ENCODE measurements at regions not wholly inside any gene's neighbourhood (a gene's known extent, or its start where the extent isn't known, plus 50 kb on each side); places are given as distances from the start of the nearest gene placed in this dataset.

DNA sequence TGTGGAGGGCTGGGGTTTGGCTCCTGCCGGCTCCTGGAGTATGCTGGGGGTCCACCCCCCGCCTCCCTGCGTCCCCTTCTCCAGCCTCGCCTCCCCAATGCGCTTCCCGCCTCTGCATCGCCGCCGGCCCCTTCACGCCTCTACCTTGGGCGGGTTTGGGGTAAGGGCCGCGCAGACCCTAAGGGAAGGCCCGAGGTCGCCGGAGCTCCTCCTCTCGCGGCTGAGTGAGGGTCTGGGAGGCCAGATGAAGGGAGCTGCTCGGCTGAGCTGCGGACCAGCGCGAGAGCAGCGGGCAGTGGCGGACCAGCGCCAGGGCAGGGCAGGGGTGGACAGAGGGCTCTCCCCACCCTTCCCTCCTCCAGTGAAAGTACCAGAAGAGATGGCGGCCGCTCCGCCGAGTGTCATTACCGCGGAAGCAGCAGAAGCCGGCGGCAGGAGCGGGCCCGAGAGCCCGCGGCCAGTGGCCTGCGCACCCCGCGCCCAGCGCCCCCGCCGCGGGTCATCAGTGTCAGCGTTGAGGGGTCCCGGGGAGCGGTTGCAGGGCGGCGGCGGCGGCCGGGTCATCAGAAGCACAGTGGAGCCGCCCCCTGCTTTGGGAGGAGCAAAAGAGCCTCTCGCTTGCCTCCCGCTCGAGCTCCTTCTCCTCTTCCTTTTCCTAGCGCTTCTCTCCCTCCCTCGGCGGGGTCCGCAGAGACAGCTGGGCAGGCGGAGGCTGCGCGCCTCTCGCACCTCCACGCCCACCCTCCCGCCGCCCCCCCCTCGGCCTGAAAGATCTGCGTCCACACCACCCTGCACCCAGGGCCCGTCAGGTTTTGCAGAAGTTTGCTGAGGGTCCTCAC is 255.6 kb upstream of the CADM1 start:
- DNase-seq (ENCODE audit: low spot score): peak; percentile 73
- Histone ChIP-seq H3K9ac (no peak overlapping the region), H3K4me3 (peak overlapping the region; percentile 58), H3K36me3 (no peaks in the 10 kb centered on the region), H3K4me1 (peaks cover 17% of the 10 kb centered on the region), H4K20me1 (ENCODE audit: low read depth) (peaks cover 9% of the 10 kb centered on the region), H2AFZ (replicated peaks) (peak overlapping the region; percentile 78), H3K9me3 (ENCODE audit: low read depth) (no peaks in the 10 kb centered on the region), H3K4me2 (peak overlapping the region; percentile 99), H3K79me2 (ENCODE audit: low read depth) (no peaks in the 10 kb centered on the region), H3F3A (ENCODE audit: low read depth) (peaks cover 5% of the 10 kb centered on the region), H3K27ac (no peak overlapping the region), H3K27me3 (peaks cover 49% of the 10 kb centered on the region)
- Mint-ChIP-seq H3K36me3 (no peaks in the 10 kb centered on the region), H3K9me3 (no peaks in the 10 kb centered on the region), H3K27ac (no peak overlapping the region), H3K4me3 (peak overlapping the region; percentile 82), H3K27me3 (ENCODE audit: insufficient read depth, low read depth) (peaks cover 7% of the 10 kb centered on the region), H3K4me1 (peaks cover 22% of the 10 kb centered on the region)
- TF ChIP-seq EZH2 (IDR thresholded peaks at IDR 0.05) (no peak), CTCF (IDR thresholded peaks at IDR 0.05) (no peak), EZH2phosphoT487 (IDR thresholded peaks at IDR 0.05) (peak; percentile 61)

DNA sequence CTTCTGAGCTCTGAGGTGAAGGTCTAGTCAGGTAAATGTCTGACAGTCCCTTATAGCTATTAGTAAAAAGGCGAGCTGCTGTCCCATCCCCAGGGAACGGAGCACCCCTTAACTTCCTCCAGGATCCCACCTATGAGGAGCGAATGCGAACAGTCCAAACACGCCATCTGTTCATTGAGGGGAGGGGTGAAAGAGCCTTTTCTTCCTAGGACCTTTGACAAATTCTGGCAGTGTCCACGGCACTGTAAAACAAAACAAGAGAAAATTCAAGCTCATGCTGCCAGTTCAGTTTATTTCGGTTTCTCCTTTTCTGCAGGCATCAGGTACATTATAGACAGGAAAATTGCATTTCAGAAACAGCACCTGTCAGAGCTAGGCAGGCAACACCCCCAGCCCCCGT is 253.8 kb upstream of the CADM1 start:
- no peaks in the 10 kb centered on the region for H3K9me3 ChIP-seq (ENCODE audit: low read depth)
- no peak overlapping the region for H3K4me2 ChIP-seq
- H3K79me2 ChIP-seq (ENCODE audit: low read depth): no peaks in the 10 kb centered on the region
- no peak overlapping the region for H3K4me3 ChIP-seq
- Mint-ChIP-seq H3K4me3 (no peak overlapping the region), H3K9me3 (no peaks in the 10 kb centered on the region), H3K36me3 (no peaks in the 10 kb centered on the region), H3K27ac (no peak overlapping the region), H3K27me3 (ENCODE audit: insufficient read depth, low read depth) (peaks cover 7% of the 10 kb centered on the region), H3K4me1 (peaks cover 22% of the 10 kb centered on the region)
- H3F3A ChIP-seq (ENCODE audit: low read depth): peaks cover 5% of the 10 kb centered on the region
- no peaks in the 10 kb centered on the region for H3K36me3 ChIP-seq
- no peak overlapping the region for H3K9ac ChIP-seq
- peaks cover 65% of the 10 kb centered on the region for H3K27me3 ChIP-seq
- peaks cover 9% of the 10 kb centered on the region for H4K20me1 ChIP-seq (ENCODE audit: low read depth)
- no peak overlapping the region for H2AFZ ChIP-seq (replicated peaks)
- DNase-seq (ENCODE audit: low spot score): no peak
- peaks cover 13% of the 10 kb centered on the region for H3K4me1 ChIP-seq
- TF ChIP-seq EZH2phosphoT487 (IDR thresholded peaks at IDR 0.05) (no peak), CTCF (IDR thresholded peaks at IDR 0.05) (no peak)
- no peak overlapping the region for H3K27ac ChIP-seq

- peaks cover 24% of the 10 kb centered on the region for H3K27me3 Mint-ChIP-seq (ENCODE audit: insufficient read depth, low read depth)
- Histone ChIP-seq H3K9me3 (ENCODE audit: low read depth) (no peaks in the 10 kb centered on the region), H2AFZ (replicated peaks) (no peak overlapping the region), H3F3A (ENCODE audit: low read depth) (peaks cover 3% of the 10 kb centered on the region), H3K4me2 (peak overlapping the region; percentile 50), H3K27me3 (peaks cover 66% of the 10 kb centered on the region), H4K20me1 (ENCODE audit: low read depth) (no peaks in the 10 kb centered on the region), H3K79me2 (ENCODE audit: low read depth) (no peaks in the 10 kb centered on the region), H3K4me1 (peaks cover 29% of the 10 kb centered on the region), H3K9ac (no peak overlapping the region), H3K36me3 (no peaks in the 10 kb centered on the region), H3K4me3 (no peak overlapping the region), H3K27ac (no peak overlapping the region)
- peak; percentile 68 for DNase-seq (ENCODE audit: low spot score)
- no peaks in the 10 kb centered on the region for H3K36me3 Mint-ChIP-seq
- H3K4me3 Mint-ChIP-seq: no peak overlapping the region
- H3K4me1 Mint-ChIP-seq: peaks cover 26% of the 10 kb centered on the region
- peak; percentile 18 for TF ChIP-seq EZH2 (IDR thresholded peaks at IDR 0.05)
- no peak for TF ChIP-seq CTCF (IDR thresholded peaks at IDR 0.05)
- no peaks in the 10 kb centered on the region for H3K9me3 Mint-ChIP-seq
- no peak overlapping the region for H3K27ac Mint-ChIP-seq
Observed at GRCh38 chr11:115751243-115752015, 247.2 kb upstream of the CADM1 start.
